Left ventricle myocardium inferior (tissue), 1 donor: ENCODE measurements at regions not wholly inside any gene's neighbourhood (a gene's known extent, or its start where the extent isn't known, plus 50 kb on each side); places are given as distances from the start of the nearest gene placed in this dataset.

Source experiments
- DNase-seq: peaks from one replicate; pipeline ENCODE4 v3.0.0-alpha.2; 2020
- H3K27ac ChIP-seq: fragments of 200-600 bp; replicated peaks from 2 replicates; pipeline ENCODE4 v1.8.0; 2021
- H3K27me3 ChIP-seq: fragments of 200-600 bp; 2 replicates; pipeline ENCODE4 v1.8.0; 2021; ENCODE audit warnings: low read depth
- H3K36me3 ChIP-seq: fragments of 200-600 bp; 2 replicates; pipeline ENCODE4 v1.8.0; 2021
- H3K4me1 ChIP-seq: fragments of 200-600 bp; 2 replicates; pipeline ENCODE4 v1.8.0; 2021
- H3K4me3 ChIP-seq: fragments of 200-600 bp; 2 replicates; pipeline ENCODE4 v1.8.0; 2021; ENCODE audit warnings: mild to moderate bottlenecking, moderate library complexity
- H3K9me3 ChIP-seq: fragments of 200-600 bp; replicated peaks from 2 replicates; pipeline ENCODE4 v1.8.0; 2021
- CTCF ChIP-seq: fragments of 200-600 bp; IDR thresholded peaks from 2 replicates; pipeline ENCODE4 v1.8.0; 2021; ENCODE audit warnings: antibody characterized with exemption, mild to moderate bottlenecking, borderline replicate concordance
- intact Hi-C: fragments of 100-400 bp; cut with micrococcal nuclease; formaldehyde crosslinking; loops from one replicate; pipeline ENCODE4 v1.11.0; 2022
- donor health status: DM: no; HTN: yes; CAD: no; lungs with severe emphysema.

GRCh38 chr4:182018691-182019090 lies 224.5 kb upstream of the TENM3 start:
- H3K4me1 ChIP-seq: no peaks in the 10 kb centered on the region
- H3K27ac ChIP-seq: no peak overlapping the region
- no peaks in the 10 kb centered on the region for H3K9me3 ChIP-seq
- intact Hi-C loops: no loop called here
- DNase-seq: no peak
- no peaks in the 10 kb centered on the region for H3K27me3 ChIP-seq
- no peak overlapping the region for H3K4me3 ChIP-seq
- TF ChIP-seq CTCF: no peak
- no peaks in the 10 kb centered on the region for H3K36me3 ChIP-seq

GRCh38 chr4:182019148-182019652 lies 224.0 kb upstream of the TENM3 start:
- Histone ChIP-seq H3K4me1 (no peaks in the 10 kb centered on the region), H3K27me3 (no peaks in the 10 kb centered on the region), H3K27ac (no peak overlapping the region), H3K4me3 (no peak overlapping the region), H3K36me3 (no peaks in the 10 kb centered on the region), H3K9me3 (no peaks in the 10 kb centered on the region)
- intact Hi-C loops: no loop called here
- no peak for DNase-seq
- TF ChIP-seq CTCF: no peak

- no peak for TF ChIP-seq CTCF
- DNase-seq: no peak
- Histone ChIP-seq H3K27me3 (no peaks in the 10 kb centered on the region), H3K36me3 (no peaks in the 10 kb centered on the region), H3K4me1 (no peaks in the 10 kb centered on the region), H3K9me3 (peaks cover 19% of the 10 kb centered on the region), H3K4me3 (no peak overlapping the region), H3K27ac (no peak overlapping the region)
- intact Hi-C loops: no loop called here
These were observed 220.3 kb upstream of the TENM3 start for GRCh38 chr4:182022909-182023308.

- H3K4me1 ChIP-seq: no peaks in the 10 kb centered on the region
- no peak overlapping the region for H3K4me3 ChIP-seq
- peaks cover 25% of the 10 kb centered on the region for H3K9me3 ChIP-seq
- no peak overlapping the region for H3K27ac ChIP-seq
- H3K36me3 ChIP-seq: no peaks in the 10 kb centered on the region
- no peak for TF ChIP-seq CTCF
- intact Hi-C loops: no loop called here
- no peak for DNase-seq
- no peaks in the 10 kb centered on the region for H3K27me3 ChIP-seq
These were observed 219.7 kb upstream of the TENM3 start for GRCh38 chr4:182023469-182023868.

- no peak for TF ChIP-seq CTCF
These were observed 200.3 kb upstream of the TENM3 start for GRCh38 chr4:182042945-182043344.

DNA sequence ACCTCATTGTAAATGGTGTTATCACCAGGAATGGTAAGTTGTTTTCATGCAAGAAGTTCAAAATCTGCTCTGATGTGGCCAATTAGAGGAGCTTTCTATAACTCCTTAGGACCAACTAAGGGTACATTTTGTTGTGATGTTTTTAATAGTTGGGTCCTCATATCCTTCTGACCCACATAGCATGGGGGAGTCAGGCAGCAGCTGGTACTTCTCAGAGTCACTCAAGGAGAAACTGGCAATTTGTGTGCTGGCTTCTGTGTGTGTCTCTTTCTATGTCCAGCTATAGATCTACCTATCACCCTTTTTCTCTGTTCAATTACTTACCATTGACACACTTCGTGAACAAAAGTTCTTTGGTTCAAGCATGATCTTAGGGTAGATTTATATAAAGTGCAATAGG lies 194.3 kb upstream of the TENM3 start:
- TF ChIP-seq CTCF: no peak
- intact Hi-C loops: no loop called here
- H3K27me3 ChIP-seq: no peaks in the 10 kb centered on the region
- H3K9me3 ChIP-seq: no peaks in the 10 kb centered on the region
- no peaks in the 10 kb centered on the region for H3K36me3 ChIP-seq
- DNase-seq: no peak
- H3K4me3 ChIP-seq: no peak overlapping the region
- no peaks in the 10 kb centered on the region for H3K4me1 ChIP-seq
- no peak overlapping the region for H3K27ac ChIP-seq

More at GRCh38 chr4:182042945-182043344, 200.3 kb upstream of the TENM3 start:
- no peak for DNase-seq
- Histone ChIP-seq H3K4me1 (no peaks in the 10 kb centered on the region), H3K9me3 (no peaks in the 10 kb centered on the region), H3K4me3 (no peak overlapping the region), H3K36me3 (no peaks in the 10 kb centered on the region), H3K27me3 (no peaks in the 10 kb centered on the region), H3K27ac (no peak overlapping the region)
- intact Hi-C loops: no loop called here
